ENCODE measurements at regions not wholly inside any gene's neighbourhood (a gene's known extent, or its start where the extent isn't known, plus 50 kb on each side); places are given as distances from the start of the nearest gene placed in this dataset.

DNA sequence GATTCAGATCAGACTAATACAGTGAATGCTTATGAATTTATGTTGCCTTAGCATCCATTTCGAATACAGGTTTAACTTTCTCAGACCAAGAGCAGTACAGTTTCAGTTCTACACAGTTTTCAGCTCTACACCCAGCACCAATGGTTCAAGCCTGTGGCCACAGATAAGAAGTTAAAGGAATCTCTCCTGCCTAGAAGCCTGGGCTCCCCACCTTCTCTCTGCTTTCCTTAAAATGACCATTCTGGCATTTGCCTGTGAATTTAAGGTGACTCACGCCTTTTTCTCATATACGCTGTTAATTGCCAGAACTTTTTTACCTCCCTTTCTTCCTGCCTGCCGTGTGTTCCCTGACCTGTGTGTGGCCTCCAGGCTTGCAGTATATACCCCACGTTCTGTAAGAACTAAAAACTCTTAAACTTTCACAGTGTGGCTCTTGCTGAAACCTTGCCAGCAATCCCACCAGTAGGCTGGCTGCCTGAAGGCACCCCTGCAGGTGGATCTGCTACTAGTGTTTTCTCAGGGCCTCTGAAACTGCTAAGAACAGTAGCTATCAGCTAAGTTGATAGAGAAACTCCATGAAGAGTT, 692.8 kb upstream of the CDH18 start:
- H4K8ac ChIP-seq (ENCODE audit: low read length), result no peak overlapping the region
- no peak overlapping the region for H3K23ac ChIP-seq (ENCODE audit: low read length in 2 of 2)
- no peak overlapping the region for H3K4ac ChIP-seq (ENCODE audit: low read depth in 1 of 2, low read length in 2 of 2)
- H3K4me3 ChIP-seq (ENCODE audit: insufficient read depth in 1 of 2, low read depth in 1 of 2, low read length in 2 of 2), result no peak overlapping the region
- no peak overlapping the region for H4K91ac ChIP-seq (ENCODE audit: low read length)
- H2AK5ac ChIP-seq (ENCODE audit: low read length, severe bottlenecking), result no peak overlapping the region
- no peak overlapping the region for H3K18ac ChIP-seq (ENCODE audit: low read depth in 1 of 2, low read length in 2 of 2)
- H2BK12ac ChIP-seq (ENCODE audit: low read length in 2 of 2), result no peak overlapping the region
- no peaks in the 10 kb centered on the region for H3K9me3 ChIP-seq (ENCODE audit: control insufficient read depth, low read length)
- no peak for DNase-seq
- no peak overlapping the region for H3K9ac ChIP-seq (ENCODE audit: low read length)
- H3K4me2 ChIP-seq (ENCODE audit: low read length, poor library complexity, severe bottlenecking), result no peak overlapping the region
- no peaks in the 10 kb centered on the region for H3K4me1 ChIP-seq (ENCODE audit: control insufficient read depth, insufficient read depth, low read depth, low read length)
- H2BK120ac ChIP-seq (ENCODE audit: low read depth, low read length), result no peak overlapping the region
- no peak overlapping the region for H2BK5ac ChIP-seq (ENCODE audit: low read depth, low read length, poor library complexity, severe bottlenecking)
- H3K14ac ChIP-seq (ENCODE audit: low read length in 2 of 2), result no peak overlapping the region
- H3K27ac ChIP-seq (ENCODE audit: low read length, poor library complexity, severe bottlenecking), result no peak overlapping the region
- no peaks in the 10 kb centered on the region for H3K36me3 ChIP-seq (ENCODE audit: control insufficient read depth in 1 of 2, insufficient read depth in 2 of 2, low read depth in 1 of 2, low read length in 2 of 2)
- no peaks in the 10 kb centered on the region for H3K79me1 ChIP-seq (replicated peaks; ENCODE audit: low read length, poor library complexity, severe bottlenecking)
- no peak overlapping the region for H2AFZ ChIP-seq (ENCODE audit: low read depth, low read length)
- H2BK15ac ChIP-seq (ENCODE audit: low read depth, poor library complexity, severe bottlenecking), result no peak overlapping the region
- 67% methylated on average over 5 of the region's 5 CpGs for WGBS
- no peaks in the 10 kb centered on the region for H3K27me3 ChIP-seq (ENCODE audit: control insufficient read depth in 1 of 2, insufficient read depth in 1 of 2, low read length in 2 of 2)

GRCh38 chr5:20678814-20679298, 690.9 kb upstream of the CDH18 start:
- no peak overlapping the region for H2BK12ac ChIP-seq (ENCODE audit: low read length in 2 of 2)
- no peaks in the 10 kb centered on the region for H3K4me1 ChIP-seq (ENCODE audit: control insufficient read depth, insufficient read depth, low read depth, low read length)
- H3K36me3 ChIP-seq (ENCODE audit: control insufficient read depth in 1 of 2, insufficient read depth in 2 of 2, low read depth in 1 of 2, low read length in 2 of 2), result no peaks in the 10 kb centered on the region
- no peak overlapping the region for H3K4me3 ChIP-seq (ENCODE audit: insufficient read depth in 1 of 2, low read depth in 1 of 2, low read length in 2 of 2)
- H2AFZ ChIP-seq (ENCODE audit: low read depth, low read length), result no peak overlapping the region
- H2BK15ac ChIP-seq (ENCODE audit: low read depth, poor library complexity, severe bottlenecking), result no peak overlapping the region
- H3K27me3 ChIP-seq (ENCODE audit: control insufficient read depth in 1 of 2, insufficient read depth in 1 of 2, low read length in 2 of 2), result no peaks in the 10 kb centered on the region
- no peak overlapping the region for H4K91ac ChIP-seq (ENCODE audit: low read length)
- H3K79me1 ChIP-seq (replicated peaks; ENCODE audit: low read length, poor library complexity, severe bottlenecking), result no peaks in the 10 kb centered on the region
- H3K9me3 ChIP-seq (ENCODE audit: control insufficient read depth, low read length), result no peaks in the 10 kb centered on the region
- H3K27ac ChIP-seq (ENCODE audit: low read length, poor library complexity, severe bottlenecking), result no peak overlapping the region
- H2BK120ac ChIP-seq (ENCODE audit: low read depth, low read length), result no peak overlapping the region
- no peak overlapping the region for H2AK5ac ChIP-seq (ENCODE audit: low read length, severe bottlenecking)
- no peak overlapping the region for H2BK5ac ChIP-seq (ENCODE audit: low read depth, low read length, poor library complexity, severe bottlenecking)
- no peak overlapping the region for H3K4me2 ChIP-seq (ENCODE audit: low read length, poor library complexity, severe bottlenecking)
- 56% methylated on average over 1 of the region's 1 CpG for WGBS
- H3K4ac ChIP-seq (ENCODE audit: low read depth in 1 of 2, low read length in 2 of 2), result no peak overlapping the region
- DNase-seq, result peak; percentile 74
- H3K23ac ChIP-seq (ENCODE audit: low read length in 2 of 2), result no peak overlapping the region
- H3K9ac ChIP-seq (ENCODE audit: low read length), result peak overlapping the region; percentile 31
- H3K18ac ChIP-seq (ENCODE audit: low read depth in 1 of 2, low read length in 2 of 2), result no peak overlapping the region
- H3K14ac ChIP-seq (ENCODE audit: low read length in 2 of 2), result no peak overlapping the region
- H4K8ac ChIP-seq (ENCODE audit: low read length), result no peak overlapping the region

DNA sequence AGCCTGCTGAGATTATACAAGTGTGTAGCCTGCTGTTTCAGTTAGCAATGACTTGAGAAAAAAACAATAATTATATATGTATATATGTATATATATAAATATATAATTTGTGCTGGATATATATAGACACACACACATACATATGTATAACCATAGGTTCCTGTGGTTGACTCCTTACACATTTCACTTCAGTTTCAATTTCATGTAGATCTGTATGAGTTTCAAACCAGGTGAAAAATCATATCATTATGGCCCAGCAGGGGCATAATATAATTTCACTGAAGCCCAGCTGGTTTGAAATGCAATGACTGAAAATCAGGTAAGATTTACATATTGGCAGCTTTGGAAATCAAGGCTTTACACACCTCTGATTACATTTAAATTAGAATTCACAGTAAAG, 690.4 kb upstream of the CDH18 start:
- Histone ChIP-seq H3K23ac (ENCODE audit: low read length in 2 of 2) (no peak overlapping the region), H3K4me2 (ENCODE audit: low read length, poor library complexity, severe bottlenecking) (no peak overlapping the region), H2BK5ac (ENCODE audit: low read depth, low read length, poor library complexity, severe bottlenecking) (no peak overlapping the region), H2AFZ (ENCODE audit: low read depth, low read length) (no peak overlapping the region), H2BK15ac (ENCODE audit: low read depth, poor library complexity, severe bottlenecking) (no peak overlapping the region), H2BK12ac (ENCODE audit: low read length in 2 of 2) (no peak overlapping the region), H3K4me3 (ENCODE audit: insufficient read depth in 1 of 2, low read depth in 1 of 2, low read length in 2 of 2) (no peak overlapping the region), H3K27me3 (ENCODE audit: control insufficient read depth in 1 of 2, insufficient read depth in 1 of 2, low read length in 2 of 2) (no peaks in the 10 kb centered on the region), H3K14ac (ENCODE audit: low read length in 2 of 2) (no peak overlapping the region), H3K4ac (ENCODE audit: low read depth in 1 of 2, low read length in 2 of 2) (no peak overlapping the region), H4K8ac (ENCODE audit: low read length) (no peak overlapping the region), H3K4me1 (ENCODE audit: control insufficient read depth, insufficient read depth, low read depth, low read length) (no peaks in the 10 kb centered on the region), H3K9me3 (ENCODE audit: control insufficient read depth, low read length) (no peaks in the 10 kb centered on the region), H3K18ac (ENCODE audit: low read depth in 1 of 2, low read length in 2 of 2) (no peak overlapping the region), H3K79me1 (replicated peaks; ENCODE audit: low read length, poor library complexity, severe bottlenecking) (no peaks in the 10 kb centered on the region), H3K9ac (ENCODE audit: low read length) (peak overlapping the region; percentile 31), H3K27ac (ENCODE audit: low read length, poor library complexity, severe bottlenecking) (no peak overlapping the region), H2AK5ac (ENCODE audit: low read length, severe bottlenecking) (no peak overlapping the region), H4K91ac (ENCODE audit: low read length) (no peak overlapping the region), H3K36me3 (ENCODE audit: control insufficient read depth in 1 of 2, insufficient read depth in 2 of 2, low read depth in 1 of 2, low read length in 2 of 2) (no peaks in the 10 kb centered on the region), H2BK120ac (ENCODE audit: low read depth, low read length) (no peak overlapping the region)
- DNase-seq, result no peak

GRCh38 chr5:20660588-20660987, 672.6 kb upstream of the CDH18 start:
- Histone ChIP-seq H2BK15ac (ENCODE audit: low read depth, poor library complexity, severe bottlenecking) (no peak overlapping the region), H3K14ac (ENCODE audit: low read length in 2 of 2) (no peak overlapping the region), H3K18ac (ENCODE audit: low read depth in 1 of 2, low read length in 2 of 2) (no peak overlapping the region), H4K8ac (ENCODE audit: low read length) (no peak overlapping the region), H3K4me2 (ENCODE audit: low read length, poor library complexity, severe bottlenecking) (no peak overlapping the region), H3K4me3 (ENCODE audit: insufficient read depth in 1 of 2, low read depth in 1 of 2, low read length in 2 of 2) (no peak overlapping the region), H2BK120ac (ENCODE audit: low read depth, low read length) (no peak overlapping the region), H3K4me1 (ENCODE audit: control insufficient read depth, insufficient read depth, low read depth, low read length) (no peaks in the 10 kb centered on the region), H2BK12ac (ENCODE audit: low read length in 2 of 2) (no peak overlapping the region), H3K79me1 (replicated peaks; ENCODE audit: low read length, poor library complexity, severe bottlenecking) (no peaks in the 10 kb centered on the region), H4K91ac (ENCODE audit: low read length) (no peak overlapping the region), H2AK5ac (ENCODE audit: low read length, severe bottlenecking) (no peak overlapping the region), H3K4ac (ENCODE audit: low read depth in 1 of 2, low read length in 2 of 2) (no peak overlapping the region), H3K27ac (ENCODE audit: low read length, poor library complexity, severe bottlenecking) (no peak overlapping the region), H3K9me3 (ENCODE audit: control insufficient read depth, low read length) (no peaks in the 10 kb centered on the region), H3K9ac (ENCODE audit: low read length) (no peak overlapping the region), H3K23ac (ENCODE audit: low read length in 2 of 2) (no peak overlapping the region), H2AFZ (ENCODE audit: low read depth, low read length) (no peak overlapping the region), H2BK5ac (ENCODE audit: low read depth, low read length, poor library complexity, severe bottlenecking) (no peak overlapping the region), H3K36me3 (ENCODE audit: control insufficient read depth in 1 of 2, insufficient read depth in 2 of 2, low read depth in 1 of 2, low read length in 2 of 2) (no peaks in the 10 kb centered on the region), H3K27me3 (ENCODE audit: control insufficient read depth in 1 of 2, insufficient read depth in 1 of 2, low read length in 2 of 2) (no peaks in the 10 kb centered on the region)
- DNase-seq, result no peak
- WGBS, result 91% methylated on average over 3 of the region's 3 CpGs
